Thyroid gland (tissue), 4 donors: ENCODE measurements at regions not wholly inside any gene's neighbourhood (a gene's known extent, or its start where the extent isn't known, plus 50 kb on each side); places are given as distances from the start of the nearest gene placed in this dataset.
"Not testable (repeated sequence)": the region's sequence is repeated elsewhere in the genome, so short reads cannot be mapped to it uniquely, and the experiment has no call there.

Experiments used
- DNase-seq, 2 donors: peaks; one replicate each; pipeline ENCODE4 v3.0.0-alpha.2; 2019
- H3K27ac ChIP-seq, 3 donors: fragments of 200-600 bp; sonication (generic); 1 replicate in 2 of 3; 2 replicates in 1 of 3; pipeline ENCODE4 v1.5.1; 2016 to 2019; ENCODE audit warnings: mild to moderate bottlenecking in 1 of 3, moderate library complexity in 1 of 3
- H3K27me3 ChIP-seq: fragments of 200-600 bp; sonication (generic); one replicate; pipeline ENCODE4 v1.5.1; 2019
- H3K36me3 ChIP-seq, 2 donors: fragments of 200-600 bp; sonication (generic); one replicate each; pipeline ENCODE4 v1.5.1; 2016 to 2019
- H3K4me1 ChIP-seq, 2 donors: fragments of 200-600 bp; sonication (generic); one replicate each; pipeline ENCODE4 v1.5.1; 2017 to 2019
- H3K4me3 ChIP-seq, 3 donors: fragments of 200-600 bp; sonication (generic); replicated peaks in 1 of 3; 1 replicate in 2 of 3; 2 replicates in 1 of 3; pipeline ENCODE4 v1.5.1; 2016; ENCODE audit warnings: mild to moderate bottlenecking in 1 of 3
- H3K9me3 ChIP-seq: fragments of 200-600 bp; sonication (generic); one replicate; pipeline ENCODE4 v1.5.1; 2017
- CTCF ChIP-seq, 6 experiments: fragments of 200-600 bp in 3 of 6; fragments of 450-650 bp in 3 of 6; sonication (generic) in 3 of 6; IDR thresholded peaks; one replicate each; pipeline ENCODE4 v1.5.1; 2016 to 2019; ENCODE audit warnings: antibody characterized with exemption in 6 of 6, mild to moderate bottlenecking in 2 of 6, inconsistent platforms in 1 of 6, moderate library complexity in 1 of 6
- POLR2A ChIP-seq, 2 donors: fragments of 450-650 bp; IDR thresholded peaks; one replicate each; pipeline ENCODE4 v1.6.1; 2017; ENCODE audit warnings: antibody characterized with exemption in 2 of 2, mild to moderate bottlenecking in 2 of 2, moderate library complexity in 1 of 2
- whole genome bisulfite sequencing, 2 donors: methylation state at CpG; one replicate each; pipeline ENCODE4 v1.1.5; 2017; 5-methylcytosine and 5-hydroxymethylcytosine counted together
- intact Hi-C: fragments of 100-400 bp; cut with DNase I; formaldehyde crosslinking; loops from one replicate; pipeline ENCODE4 v1.15.1; 2023

- Histone ChIP-seq H3K27me3 (no peaks in the 10 kb centered on the region), H3K4me1 (no peaks in the 10 kb centered on the region), H3K4me3 (no peak overlapping the region), H3K27ac (no peak overlapping the region), H3K36me3 (no peaks in the 10 kb centered on the region), H3K9me3 (no peaks in the 10 kb centered on the region)
- DNase-seq = no peak
- TF ChIP-seq CTCF (IDR thresholded peaks at IDR 0.05) = no peak
- TF ChIP-seq POLR2A (IDR thresholded peaks at IDR 0.05) = no peak
- intact Hi-C loops = no loop called here
Measured at GRCh38 chr16:54879681-54880080, 51.0 kb upstream of the IRX5 start.

- H3K27me3 ChIP-seq = no peaks in the 10 kb centered on the region
- intact Hi-C loops = no loop called here
- H3K4me3 ChIP-seq = no peak overlapping the region
- no peaks in the 10 kb centered on the region for H3K4me1 ChIP-seq
- 78 to 93% methylated on average over 1 of the region's 1 CpG for whole genome bisulfite sequencing, 2 donors
- no peaks in the 10 kb centered on the region for H3K9me3 ChIP-seq
- no peaks in the 10 kb centered on the region for H3K36me3 ChIP-seq
- DNase-seq = no peak
- TF ChIP-seq POLR2A (IDR thresholded peaks at IDR 0.05) (no peak), CTCF (IDR thresholded peaks at IDR 0.05) (no peak)
- no peak overlapping the region for H3K27ac ChIP-seq
Measured at GRCh38 chr16:54878301-54878700, 52.4 kb upstream of the IRX5 start.

GRCh38 chr16:54875443-54875842 lies 55.2 kb upstream of the IRX5 start:
- H3K4me1 ChIP-seq = no peaks in the 10 kb centered on the region
- 86 to 92% methylated on average over 1 of the region's 1 CpG for WGBS, 2 donors
- no peak overlapping the region for H3K4me3 ChIP-seq
- intact Hi-C loops = no loop called here
- no peaks in the 10 kb centered on the region for H3K36me3 ChIP-seq
- H3K27ac ChIP-seq = no peak overlapping the region
- no peak for DNase-seq
- TF ChIP-seq CTCF (IDR thresholded peaks at IDR 0.05) (no peak), POLR2A (IDR thresholded peaks at IDR 0.05) (no peak)
- H3K9me3 ChIP-seq = no peaks in the 10 kb centered on the region
- H3K27me3 ChIP-seq = no peaks in the 10 kb centered on the region

- intact Hi-C loops, H3K4me1 ChIP-seq, H3K4me3 ChIP-seq, DNase-seq, H3K27ac ChIP-seq, H3K36me3 ChIP-seq, H3K27me3 ChIP-seq, H3K9me3 ChIP-seq: not testable (repeated sequence)
- WGBS, 2 donors = 86 to 87% methylated on average over 12 of the region's 12 CpGs
Measured at GRCh38 chr16:54873716-54874373, 56.8 kb upstream of the IRX5 start.

DNA sequence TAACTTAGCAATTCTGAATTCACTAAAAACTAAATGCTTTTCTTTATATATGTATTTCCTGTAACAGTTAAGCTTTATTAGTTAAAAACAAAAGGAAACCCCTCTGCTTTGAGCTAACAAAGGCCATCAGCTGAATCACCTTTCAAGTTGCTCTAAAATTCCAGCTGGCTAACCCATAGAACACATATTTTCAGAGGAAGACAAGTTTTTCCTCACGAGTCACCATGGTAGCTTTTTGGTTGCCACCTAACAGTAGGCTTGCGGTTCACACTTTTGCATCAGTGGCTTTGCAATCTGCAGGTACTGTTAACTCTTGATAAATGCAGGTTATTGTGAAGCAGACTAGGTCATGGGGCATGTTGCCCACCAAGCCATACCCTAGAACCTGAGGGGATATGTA lies 57.6 kb upstream of the IRX5 start:
- no peak overlapping the region for H3K27ac ChIP-seq
- 78 to 94% methylated on average over 2 of the region's 2 CpGs for WGBS, 2 donors
- no peaks in the 10 kb centered on the region for H3K36me3 ChIP-seq
- H3K27me3 ChIP-seq = no peaks in the 10 kb centered on the region
- intact Hi-C loops = no loop called here
- no peaks in the 10 kb centered on the region for H3K9me3 ChIP-seq
- DNase-seq = no peak
- TF ChIP-seq CTCF (IDR thresholded peaks at IDR 0.05) (no peak), POLR2A (IDR thresholded peaks at IDR 0.05) (no peak)
- H3K4me3 ChIP-seq = no peak overlapping the region
- no peaks in the 10 kb centered on the region for H3K4me1 ChIP-seq

DNA sequence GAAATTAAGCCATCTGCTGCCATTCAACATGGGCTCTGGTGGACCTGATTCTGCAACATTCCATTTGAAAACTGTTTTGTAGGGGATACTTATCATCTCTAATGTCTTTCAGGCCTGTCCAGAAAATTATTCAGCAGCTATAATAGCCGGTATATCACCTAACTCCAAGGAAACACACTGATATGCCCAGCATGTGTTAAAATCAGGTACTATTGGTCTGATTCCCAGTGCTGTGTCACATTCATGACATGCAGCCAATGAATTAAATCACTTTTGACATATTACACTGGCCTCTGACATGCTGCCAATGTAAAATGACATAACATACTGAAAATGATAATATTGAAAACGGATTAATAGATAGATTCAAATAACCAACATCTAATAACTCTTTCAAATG lies 60.5 kb upstream of the IRX5 start:
- no peaks in the 10 kb centered on the region for H3K9me3 ChIP-seq
- TF ChIP-seq POLR2A (IDR thresholded peaks at IDR 0.05) (no peak), CTCF (IDR thresholded peaks at IDR 0.05) (no peak)
- H3K27me3 ChIP-seq = no peaks in the 10 kb centered on the region
- WGBS, 2 donors = 85 to 87% methylated on average over 2 of the region's 2 CpGs
- H3K4me3 ChIP-seq = no peak overlapping the region
- no peaks in the 10 kb centered on the region for H3K36me3 ChIP-seq
- DNase-seq = no peak
- no peaks in the 10 kb centered on the region for H3K4me1 ChIP-seq
- intact Hi-C loops = no loop called here
- H3K27ac ChIP-seq = no peak overlapping the region
